Liver (tissue), 8 donors: ENCODE measurements at regions not wholly inside any gene's neighbourhood (a gene's known extent, or its start where the extent isn't known, plus 50 kb on each side); places are given as distances from the start of the nearest gene placed in this dataset.

Source experiments
- DNase-seq: peaks from one replicate; pipeline ENCODE4 v3.0.0-alpha.2; 2017; ENCODE audit warnings: low spot score
- H3K27ac ChIP-seq, 2 donors: one replicate each; pipeline ENCODE4 v1.7.0; 2013; ENCODE audit warnings: inconsistent platforms in 2 of 2, low read length in 2 of 2, control low read depth in 1 of 2, low read depth in 1 of 2, mild to moderate bottlenecking in 1 of 2
- H3K27me3 ChIP-seq, 4 donors: one replicate each; pipeline versions ENCODE4 v1.6.1 to v1.7.0; 2013; ENCODE audit warnings: low read length in 3 of 4, inconsistent platforms in 1 of 4, mild to moderate bottlenecking in 1 of 4, moderate library complexity in 1 of 4; ENCODE audit not compliant: control insufficient read depth in 4 of 4, insufficient read depth in 4 of 4
- H3K36me3 ChIP-seq, 4 donors: one replicate each; pipeline versions ENCODE4 v1.6.1 to v1.7.0; 2013; ENCODE audit warnings: low read length in 3 of 4, mild to moderate bottlenecking in 3 of 4, low read depth in 1 of 4, moderate library complexity in 1 of 4; ENCODE audit not compliant: control insufficient read depth in 4 of 4, insufficient read depth in 3 of 4
- H3K4me1 ChIP-seq, 4 donors: one replicate each; pipeline versions ENCODE4 v1.6.1 to v1.7.0; 2013; ENCODE audit warnings: low read length in 3 of 4, mild to moderate bottlenecking in 3 of 4, moderate library complexity in 1 of 4; ENCODE audit not compliant: control insufficient read depth in 4 of 4, insufficient read depth in 4 of 4
- H3K4me3 ChIP-seq, 3 donors: one replicate each; pipeline versions ENCODE4 v1.6.1 to v1.7.0; 2013; ENCODE audit warnings: low read length in 3 of 3, control low read depth in 1 of 3, low read depth in 1 of 3, mild to moderate bottlenecking in 1 of 3
- H3K9ac ChIP-seq, 2 donors: one replicate each; pipeline ENCODE4 v1.7.0; 2013; ENCODE audit warnings: low read length in 2 of 2, mild to moderate bottlenecking in 2 of 2, moderate library complexity in 2 of 2, control low read depth in 1 of 2, low read depth in 1 of 2
- H3K9me3 ChIP-seq, 4 donors: one replicate each; pipeline versions ENCODE4 v1.6.1 to v1.7.0; 2013; ENCODE audit warnings: low read length in 3 of 4; ENCODE audit not compliant: control insufficient read depth in 4 of 4
- FOXA2 ChIP-seq: IDR thresholded peaks from 2 replicates; pipeline ENCODE4 v1.6.1; 2016; ENCODE audit warnings: antibody characterized with exemption
- GABPA ChIP-seq, 2 donors: IDR thresholded peaks in 1 of 2; conservative IDR thresholded peaks in 1 of 2; 2 replicates each; pipeline ENCODE4 v1.6.1; 2016; ENCODE audit warnings: antibody characterized with exemption in 2 of 2, mild to moderate bottlenecking in 1 of 2, moderate library complexity in 1 of 2
- HNF4A ChIP-seq, 2 donors: conservative IDR thresholded peaks; 2 replicates each; pipeline ENCODE4 v1.6.1; 2016; ENCODE audit warnings: antibody characterized with exemption in 2 of 2, mild to moderate bottlenecking in 2 of 2
- HNF4G ChIP-seq: IDR thresholded peaks from 2 replicates; pipeline ENCODE4 v1.6.1; 2016; ENCODE audit warnings: antibody characterized with exemption
- JUND ChIP-seq, 2 donors: IDR thresholded peaks; 2 replicates each; pipeline ENCODE4 v1.6.1; 2016; ENCODE audit warnings: antibody characterized with exemption in 2 of 2
- NR2F2 ChIP-seq: IDR thresholded peaks from 2 replicates; pipeline ENCODE4 v1.6.1; 2016; ENCODE audit warnings: antibody characterized with exemption
- RAD21 ChIP-seq, 2 donors: IDR thresholded peaks; 2 replicates each; pipeline ENCODE4 v1.6.1; 2016; ENCODE audit warnings: antibody characterized with exemption in 2 of 2, mild to moderate bottlenecking in 2 of 2
- RXRA ChIP-seq, 2 donors: IDR thresholded peaks; 2 replicates each; pipeline ENCODE4 v1.6.1; 2017 to 2018; ENCODE audit warnings: antibody characterized with exemption in 2 of 2, mild to moderate bottlenecking in 1 of 2
- SP1 ChIP-seq: IDR thresholded peaks from 2 replicates; pipeline ENCODE4 v1.6.1; 2018; ENCODE audit warnings: antibody characterized with exemption, mild to moderate bottlenecking
- YY1 ChIP-seq: IDR thresholded peaks from 2 replicates; pipeline ENCODE4 v1.6.1; 2016; ENCODE audit warnings: antibody characterized with exemption, mild to moderate bottlenecking
- WGBS: extraction: QIAGEN DNeasy Blood & Tissue Kit; methylation state at CpG from one replicate; pipeline ENCODE4 v1.1.7; 2013; 5-methylcytosine and 5-hydroxymethylcytosine counted together
- TF ChIP-seq, protein P1 (sequence below): IDR thresholded peaks from 2 replicates; pipeline ENCODE4 v1.6.1; 2016; ENCODE audit warnings: antibody characterized with exemption
- TF ChIP-seq, protein P2 (sequence below): IDR thresholded peaks from 2 replicates; pipeline ENCODE4 v1.6.1; 2016; ENCODE audit warnings: antibody characterized with exemption
- TF ChIP-seq, protein P3 (sequence below): IDR thresholded peaks from 2 replicates; pipeline ENCODE4 v1.6.1; 2016; ENCODE audit warnings: antibody characterized with exemption, mild to moderate bottlenecking
- TF ChIP-seq, protein P4 (sequence below): fragments of 150-350 bp; IDR thresholded peaks from 2 replicates; pipeline ENCODE4 v1.5.1; 2017; ENCODE audit warnings: improper control_type of control experiment, low read depth, low read length; ENCODE audit not compliant: missing input control
- donor health status: healthy.
- donor health status: healthy.
- donor health status: healthy.
- donor health status: healthy.
- donor health status: healthy.

DNA sequence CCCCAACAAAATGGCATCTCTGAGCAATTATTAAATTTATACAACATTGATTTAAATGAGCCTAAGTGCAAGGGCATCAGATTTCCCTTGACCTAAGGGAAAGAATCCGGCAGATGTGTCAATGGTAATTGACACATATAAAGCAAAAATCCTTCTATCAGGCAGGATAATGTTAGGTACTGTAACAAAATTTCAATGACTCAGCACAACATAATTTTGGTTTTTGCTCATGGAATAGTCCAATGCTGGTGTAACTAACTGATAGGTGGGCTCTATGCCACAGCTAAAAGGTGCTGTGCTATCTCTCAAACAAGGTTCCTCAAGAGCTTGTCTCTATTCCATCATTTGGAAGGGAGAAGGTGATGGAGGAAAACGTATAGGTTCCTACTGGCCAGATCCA lies 68.3 kb upstream of the MEIS1 start (continued):
- TF ChIP-seq, protein P1, sequence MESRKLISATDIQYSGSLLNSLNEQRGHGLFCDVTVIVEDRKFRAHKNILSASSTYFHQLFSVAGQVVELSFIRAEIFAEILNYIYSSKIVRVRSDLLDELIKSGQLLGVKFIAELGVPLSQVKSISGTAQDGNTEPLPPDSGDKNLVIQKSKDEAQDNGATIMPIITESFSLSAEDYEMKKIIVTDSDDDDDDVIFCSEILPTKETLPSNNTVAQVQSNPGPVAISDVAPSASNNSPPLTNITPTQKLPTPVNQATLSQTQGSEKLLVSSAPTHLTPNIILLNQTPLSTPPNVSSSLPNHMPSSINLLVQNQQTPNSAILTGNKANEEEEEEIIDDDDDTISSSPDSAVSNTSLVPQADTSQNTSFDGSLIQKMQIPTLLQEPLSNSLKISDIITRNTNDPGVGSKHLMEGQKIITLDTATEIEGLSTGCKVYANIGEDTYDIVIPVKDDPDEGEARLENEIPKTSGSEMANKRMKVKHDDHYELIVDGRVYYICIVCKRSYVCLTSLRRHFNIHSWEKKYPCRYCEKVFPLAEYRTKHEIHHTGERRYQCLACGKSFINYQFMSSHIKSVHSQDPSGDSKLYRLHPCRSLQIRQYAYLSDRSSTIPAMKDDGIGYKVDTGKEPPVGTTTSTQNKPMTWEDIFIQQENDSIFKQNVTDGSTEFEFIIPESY: no peak
- TF ChIP-seq, protein P2, sequence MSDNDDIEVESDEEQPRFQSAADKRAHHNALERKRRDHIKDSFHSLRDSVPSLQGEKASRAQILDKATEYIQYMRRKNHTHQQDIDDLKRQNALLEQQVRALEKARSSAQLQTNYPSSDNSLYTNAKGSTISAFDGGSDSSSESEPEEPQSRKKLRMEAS: no peak
- TF ChIP-seq NR2F2: no peak
- no peak for TF ChIP-seq HNF4G
- no peak for TF ChIP-seq FOXA2

DNA sequence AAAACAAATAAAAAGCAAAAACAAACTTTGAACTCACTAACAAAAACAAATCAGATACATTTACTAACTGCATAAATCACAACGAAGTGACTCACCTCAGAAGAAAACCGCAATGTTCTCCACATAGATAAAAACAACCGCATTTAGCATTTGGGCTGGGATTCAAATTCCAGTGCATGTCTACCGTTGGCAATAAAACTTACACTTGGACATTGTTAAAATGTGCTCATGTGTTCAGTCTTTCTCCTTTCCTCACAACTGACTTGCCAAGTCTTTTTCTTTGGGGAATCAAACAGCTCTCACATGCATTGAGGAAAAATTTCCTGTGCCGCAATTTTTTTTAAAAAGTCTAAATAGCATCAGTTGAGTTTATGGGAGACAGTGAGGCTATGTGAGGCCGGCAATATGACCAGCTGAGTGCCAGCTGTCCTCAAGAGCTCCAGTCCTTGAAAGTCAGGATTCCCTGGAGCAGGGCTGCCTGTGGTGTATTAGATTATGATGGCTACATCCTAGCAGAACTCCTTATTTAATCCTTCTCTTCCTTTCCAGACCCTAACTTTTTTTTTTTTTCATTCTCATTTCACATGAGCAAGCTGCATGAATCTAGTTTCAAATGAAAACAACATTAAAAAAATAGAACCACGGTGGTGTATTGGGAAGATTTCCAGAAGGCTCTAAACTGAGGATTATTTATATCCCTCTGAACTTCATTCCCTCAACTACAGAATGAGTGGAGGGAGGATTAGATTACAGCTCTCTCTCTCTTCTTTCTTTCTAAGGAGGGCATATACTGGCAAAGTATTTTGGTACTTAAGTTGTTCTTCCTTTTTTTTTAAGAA lies 70.2 kb upstream of the MEIS1 start:
- H3K27ac ChIP-seq: no peak overlapping the region
- no peaks in the 10 kb centered on the region for H3K36me3 ChIP-seq
- TF ChIP-seq, protein P3, sequence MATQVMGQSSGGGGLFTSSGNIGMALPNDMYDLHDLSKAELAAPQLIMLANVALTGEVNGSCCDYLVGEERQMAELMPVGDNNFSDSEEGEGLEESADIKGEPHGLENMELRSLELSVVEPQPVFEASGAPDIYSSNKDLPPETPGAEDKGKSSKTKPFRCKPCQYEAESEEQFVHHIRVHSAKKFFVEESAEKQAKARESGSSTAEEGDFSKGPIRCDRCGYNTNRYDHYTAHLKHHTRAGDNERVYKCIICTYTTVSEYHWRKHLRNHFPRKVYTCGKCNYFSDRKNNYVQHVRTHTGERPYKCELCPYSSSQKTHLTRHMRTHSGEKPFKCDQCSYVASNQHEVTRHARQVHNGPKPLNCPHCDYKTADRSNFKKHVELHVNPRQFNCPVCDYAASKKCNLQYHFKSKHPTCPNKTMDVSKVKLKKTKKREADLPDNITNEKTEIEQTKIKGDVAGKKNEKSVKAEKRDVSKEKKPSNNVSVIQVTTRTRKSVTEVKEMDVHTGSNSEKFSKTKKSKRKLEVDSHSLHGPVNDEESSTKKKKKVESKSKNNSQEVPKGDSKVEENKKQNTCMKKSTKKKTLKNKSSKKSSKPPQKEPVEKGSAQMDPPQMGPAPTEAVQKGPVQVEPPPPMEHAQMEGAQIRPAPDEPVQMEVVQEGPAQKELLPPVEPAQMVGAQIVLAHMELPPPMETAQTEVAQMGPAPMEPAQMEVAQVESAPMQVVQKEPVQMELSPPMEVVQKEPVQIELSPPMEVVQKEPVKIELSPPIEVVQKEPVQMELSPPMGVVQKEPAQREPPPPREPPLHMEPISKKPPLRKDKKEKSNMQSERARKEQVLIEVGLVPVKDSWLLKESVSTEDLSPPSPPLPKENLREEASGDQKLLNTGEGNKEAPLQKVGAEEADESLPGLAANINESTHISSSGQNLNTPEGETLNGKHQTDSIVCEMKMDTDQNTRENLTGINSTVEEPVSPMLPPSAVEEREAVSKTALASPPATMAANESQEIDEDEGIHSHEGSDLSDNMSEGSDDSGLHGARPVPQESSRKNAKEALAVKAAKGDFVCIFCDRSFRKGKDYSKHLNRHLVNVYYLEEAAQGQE: no peak
- TF ChIP-seq YY1: no peak
- no peak for TF ChIP-seq RXRA (IDR thresholded peaks at IDR 0.05)
- TF ChIP-seq, protein P1: no peak
- TF ChIP-seq FOXA2: no peak
- no peak for TF ChIP-seq RAD21 (IDR thresholded peaks at IDR 0.05)
- TF ChIP-seq JUND (IDR thresholded peaks at IDR 0.05): no peak
- TF ChIP-seq SP1: no peak
- no peak for TF ChIP-seq HNF4G
- no peak for TF ChIP-seq NR2F2
- TF ChIP-seq GABPA (IDR thresholded peaks at IDR 0.05 in 1 of 2, conservative IDR thresholded peaks at IDR 0.05 in 1 of 2): no peak
- no peak for TF ChIP-seq HNF4A (conservative IDR thresholded peaks at IDR 0.05)
- TF ChIP-seq, protein P4, sequence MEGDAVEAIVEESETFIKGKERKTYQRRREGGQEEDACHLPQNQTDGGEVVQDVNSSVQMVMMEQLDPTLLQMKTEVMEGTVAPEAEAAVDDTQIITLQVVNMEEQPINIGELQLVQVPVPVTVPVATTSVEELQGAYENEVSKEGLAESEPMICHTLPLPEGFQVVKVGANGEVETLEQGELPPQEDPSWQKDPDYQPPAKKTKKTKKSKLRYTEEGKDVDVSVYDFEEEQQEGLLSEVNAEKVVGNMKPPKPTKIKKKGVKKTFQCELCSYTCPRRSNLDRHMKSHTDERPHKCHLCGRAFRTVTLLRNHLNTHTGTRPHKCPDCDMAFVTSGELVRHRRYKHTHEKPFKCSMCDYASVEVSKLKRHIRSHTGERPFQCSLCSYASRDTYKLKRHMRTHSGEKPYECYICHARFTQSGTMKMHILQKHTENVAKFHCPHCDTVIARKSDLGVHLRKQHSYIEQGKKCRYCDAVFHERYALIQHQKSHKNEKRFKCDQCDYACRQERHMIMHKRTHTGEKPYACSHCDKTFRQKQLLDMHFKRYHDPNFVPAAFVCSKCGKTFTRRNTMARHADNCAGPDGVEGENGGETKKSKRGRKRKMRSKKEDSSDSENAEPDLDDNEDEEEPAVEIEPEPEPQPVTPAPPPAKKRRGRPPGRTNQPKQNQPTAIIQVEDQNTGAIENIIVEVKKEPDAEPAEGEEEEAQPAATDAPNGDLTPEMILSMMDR: no peak

More for the DNA sequence above, 70.2 kb upstream of the MEIS1 start:
- no peak overlapping the region for H3K9ac ChIP-seq
- DNase-seq: no peak
- H3K4me3 ChIP-seq: no peak overlapping the region
- no peaks in the 10 kb centered on the region for H3K4me1 ChIP-seq
- H3K27me3 ChIP-seq: peaks cover 0 to 7% (median 0%) of the 10 kb centered on the region in 4 donors
- 75% methylated on average over 7 of the region's 7 CpGs for WGBS
- H3K9me3 ChIP-seq: no peaks in the 10 kb centered on the region
